ENCODE measurements at regions not wholly inside any gene's neighbourhood (a gene's known extent, or its start where the extent isn't known, plus 50 kb on each side); places are given as distances from the start of the nearest gene placed in this dataset.
"Not testable (repeated sequence)": the region's sequence is repeated elsewhere in the genome, so short reads cannot be mapped to it uniquely, and the experiment has no call there.

GRCh38 chr1:203565049-203565448, 61.6 kb upstream of the ATP2B4 start:
- Mint-ChIP-seq H3K27me3 (no peaks in the 10 kb centered on the region), H3K4me1 (ENCODE audit: low read depth) (no peaks in the 10 kb centered on the region), H3K9me3 (no peaks in the 10 kb centered on the region), H3K4me3 (no peak overlapping the region), H3K27ac (no peak overlapping the region), H3K36me3 (ENCODE audit: low read depth) (no peaks in the 10 kb centered on the region)
- Histone ChIP-seq H3K4me1 (ENCODE audit: insufficient read depth, low read length) (no peaks in the 10 kb centered on the region), H3K36me3 (ENCODE audit: insufficient read depth, low read length) (no peaks in the 10 kb centered on the region), H3K27ac (ENCODE audit: low read depth in 1 of 2, low read length in 2 of 2) (no peak overlapping the region), H3K27me3 (ENCODE audit: control insufficient read depth in 1 of 2, insufficient read depth in 2 of 2, low read length in 2 of 2) (no peaks in the 10 kb centered on the region), H3K4me3 (ENCODE audit: low read length) (no peak overlapping the region), H3K9me3 (ENCODE audit: control insufficient read depth in 1 of 2, insufficient read depth in 1 of 2, low read length in 2 of 2) (no peaks in the 10 kb centered on the region)
- TF ChIP-seq CTCF (IDR thresholded peaks at IDR 0.05) = no peak
- ChIA-PET POLR2A (no interaction called here), CTCF (no interaction called here)
- intact Hi-C loops (cut with DNase I, micrococcal nuclease) = no loop called here
- no peak for DNase-seq
- no peak for ATAC-seq (ENCODE audit: poor library complexity)

- no peaks in the 10 kb centered on the region for H3K27me3 Mint-ChIP-seq
These were observed 60.7 kb upstream of the ATP2B4 start for GRCh38 chr1:203565981-203566380.

GRCh38 chr1:203566966-203567365, 59.7 kb upstream of the ATP2B4 start:
- H3K9me3 ChIP-seq (ENCODE audit: control insufficient read depth in 1 of 2, insufficient read depth in 1 of 2, low read length in 2 of 2); H3K27me3 ChIP-seq (ENCODE audit: control insufficient read depth in 1 of 2, insufficient read depth in 2 of 2, low read length in 2 of 2); H3K36me3 Mint-ChIP-seq (ENCODE audit: low read depth); H3K9me3 Mint-ChIP-seq; DNase-seq; CTCF ChIA-PET; H3K27ac ChIP-seq (ENCODE audit: low read depth in 1 of 2, low read length in 2 of 2); H3K27me3 Mint-ChIP-seq; POLR2A ChIA-PET; H3K4me3 ChIP-seq (ENCODE audit: low read length); ATAC-seq (ENCODE audit: poor library complexity); intact Hi-C loops (cut with DNase I, micrococcal nuclease); H3K27ac Mint-ChIP-seq; H3K36me3 ChIP-seq (ENCODE audit: insufficient read depth, low read length); H3K4me1 ChIP-seq (ENCODE audit: insufficient read depth, low read length); H3K4me3 Mint-ChIP-seq; H3K4me1 Mint-ChIP-seq (ENCODE audit: low read depth): not testable (repeated sequence)

More at GRCh38 chr1:203565981-203566380, 60.7 kb upstream of the ATP2B4 start:
- Histone ChIP-seq H3K27ac (ENCODE audit: low read depth in 1 of 2, low read length in 2 of 2) (no peak overlapping the region), H3K4me1 (ENCODE audit: insufficient read depth, low read length) (no peaks in the 10 kb centered on the region), H3K9me3 (ENCODE audit: control insufficient read depth in 1 of 2, insufficient read depth in 1 of 2, low read length in 2 of 2) (no peaks in the 10 kb centered on the region), H3K36me3 (ENCODE audit: insufficient read depth, low read length) (no peaks in the 10 kb centered on the region), H3K4me3 (ENCODE audit: low read length) (no peak overlapping the region), H3K27me3 (ENCODE audit: control insufficient read depth in 1 of 2, insufficient read depth in 2 of 2, low read length in 2 of 2) (no peaks in the 10 kb centered on the region)
- ATAC-seq (ENCODE audit: poor library complexity) (no peak), DNase-seq (no peak)
- intact Hi-C loops (cut with DNase I, micrococcal nuclease) = no loop called here
- no peak for TF ChIP-seq CTCF (IDR thresholded peaks at IDR 0.05)
- H3K36me3 Mint-ChIP-seq (ENCODE audit: low read depth) = no peaks in the 10 kb centered on the region
- POLR2A ChIA-PET = no interaction called here
- H3K4me3 Mint-ChIP-seq = no peak overlapping the region
- CTCF ChIA-PET = no interaction called here
- H3K9me3 Mint-ChIP-seq = no peaks in the 10 kb centered on the region
- no peak overlapping the region for H3K27ac Mint-ChIP-seq
- H3K4me1 Mint-ChIP-seq (ENCODE audit: low read depth) = no peaks in the 10 kb centered on the region

GRCh38 chr1:203567596-203567995, 59.0 kb upstream of the ATP2B4 start:
- Histone ChIP-seq H3K4me3 (ENCODE audit: low read length) (no peak overlapping the region), H3K36me3 (ENCODE audit: insufficient read depth, low read length) (no peaks in the 10 kb centered on the region), H3K9me3 (ENCODE audit: control insufficient read depth in 1 of 2, insufficient read depth in 1 of 2, low read length in 2 of 2) (no peaks in the 10 kb centered on the region)

More at GRCh38 chr1:203567596-203567995, 59.0 kb upstream of the ATP2B4 start:
- ChIA-PET CTCF (no interaction called here), POLR2A (no interaction called here)
- TF ChIP-seq CTCF (IDR thresholded peaks at IDR 0.05) = no peak
- no peak overlapping the region for H3K4me3 Mint-ChIP-seq
- H3K27me3 Mint-ChIP-seq = no peaks in the 10 kb centered on the region
- ATAC-seq (ENCODE audit: poor library complexity) (no peak), DNase-seq (no peak)
- no peaks in the 10 kb centered on the region for H3K4me1 Mint-ChIP-seq (ENCODE audit: low read depth)
- intact Hi-C loops (cut with DNase I, micrococcal nuclease) = no loop called here
- H3K36me3 Mint-ChIP-seq (ENCODE audit: low read depth) = no peaks in the 10 kb centered on the region
- no peaks in the 10 kb centered on the region for H3K4me1 ChIP-seq (ENCODE audit: insufficient read depth, low read length)
- no peaks in the 10 kb centered on the region for H3K9me3 Mint-ChIP-seq
- no peak overlapping the region for H3K27ac Mint-ChIP-seq
- H3K27me3 ChIP-seq (ENCODE audit: control insufficient read depth in 1 of 2, insufficient read depth in 2 of 2, low read length in 2 of 2) = no peaks in the 10 kb centered on the region
- H3K27ac ChIP-seq (ENCODE audit: low read depth in 1 of 2, low read length in 2 of 2) = no peak overlapping the region
